ENCODE measurements at regions not wholly inside any gene's neighbourhood (a gene's known extent, or its start where the extent isn't known, plus 50 kb on each side); places are given as distances from the start of the nearest gene placed in this dataset.

- no peaks in the 10 kb centered on the region for H3K9me3 Mint-ChIP-seq
- H3K4me1 Mint-ChIP-seq (ENCODE audit: low read depth): no peaks in the 10 kb centered on the region
Observed at GRCh38 chr2:37781028-37781427, 109.6 kb upstream of the CDC42EP3 start.

GRCh38 chr2:37782155-37782673 lies 110.8 kb upstream of the CDC42EP3 start:
- Mint-ChIP-seq H3K27me3 (ENCODE audit: low read depth) (no peaks in the 10 kb centered on the region), H3K4me1 (ENCODE audit: low read depth) (no peaks in the 10 kb centered on the region), H3K36me3 (ENCODE audit: low read depth) (no peaks in the 10 kb centered on the region), H3K4me3 (no peak overlapping the region), H3K27ac (no peak overlapping the region), H3K9me3 (peaks cover 3% of the 10 kb centered on the region)
- no peak for DNase-seq (ENCODE audit: low spot score)

More at GRCh38 chr2:37781028-37781427, 109.6 kb upstream of the CDC42EP3 start:
- H3K27ac Mint-ChIP-seq: no peak overlapping the region
- H3K4me3 Mint-ChIP-seq: no peak overlapping the region
- H3K27me3 Mint-ChIP-seq (ENCODE audit: low read depth): no peaks in the 10 kb centered on the region
- no peak for DNase-seq (ENCODE audit: low spot score)
- H3K36me3 Mint-ChIP-seq (ENCODE audit: low read depth): no peaks in the 10 kb centered on the region

GRCh38 chr2:37782721-37783371 lies 111.4 kb upstream of the CDC42EP3 start:
- Mint-ChIP-seq H3K36me3 (ENCODE audit: low read depth) (no peaks in the 10 kb centered on the region), H3K27ac (no peak overlapping the region), H3K4me1 (ENCODE audit: low read depth) (no peaks in the 10 kb centered on the region), H3K27me3 (ENCODE audit: low read depth) (no peaks in the 10 kb centered on the region), H3K9me3 (peaks cover 9% of the 10 kb centered on the region), H3K4me3 (no peak overlapping the region)
- no peak for DNase-seq (ENCODE audit: low spot score)

GRCh38 chr2:37783545-37783944 lies 112.1 kb upstream of the CDC42EP3 start:
- Mint-ChIP-seq H3K27me3 (ENCODE audit: low read depth) (peaks cover 1% of the 10 kb centered on the region), H3K27ac (no peak overlapping the region), H3K4me1 (ENCODE audit: low read depth) (no peaks in the 10 kb centered on the region), H3K9me3 (peaks cover 16% of the 10 kb centered on the region), H3K36me3 (ENCODE audit: low read depth) (no peaks in the 10 kb centered on the region), H3K4me3 (no peak overlapping the region)
- no peak for DNase-seq (ENCODE audit: low spot score)

- H3K4me3 Mint-ChIP-seq: no peak overlapping the region
- no peaks in the 10 kb centered on the region for H3K4me1 Mint-ChIP-seq (ENCODE audit: low read depth)
- H3K36me3 Mint-ChIP-seq (ENCODE audit: low read depth): no peaks in the 10 kb centered on the region
- no peak for DNase-seq (ENCODE audit: low spot score)
- peaks cover 4% of the 10 kb centered on the region for H3K27me3 Mint-ChIP-seq (ENCODE audit: low read depth)
- H3K9me3 Mint-ChIP-seq: peaks cover 23% of the 10 kb centered on the region
- H3K27ac Mint-ChIP-seq: no peak overlapping the region
Observed at GRCh38 chr2:37784071-37784758, 112.8 kb upstream of the CDC42EP3 start.

GRCh38 chr2:37784759-37785149 lies 113.3 kb upstream of the CDC42EP3 start:
- Mint-ChIP-seq H3K9me3 (peaks cover 28% of the 10 kb centered on the region), H3K36me3 (ENCODE audit: low read depth) (no peaks in the 10 kb centered on the region), H3K27ac (no peak overlapping the region), H3K4me1 (ENCODE audit: low read depth) (no peaks in the 10 kb centered on the region), H3K27me3 (ENCODE audit: low read depth) (peaks cover 4% of the 10 kb centered on the region), H3K4me3 (no peak overlapping the region)
- DNase-seq (ENCODE audit: low spot score): no peak

GRCh38 chr2:37786191-37786698 lies 114.8 kb upstream of the CDC42EP3 start:
- no peak for DNase-seq (ENCODE audit: low spot score)
- no peaks in the 10 kb centered on the region for H3K4me1 Mint-ChIP-seq (ENCODE audit: low read depth)
- H3K4me3 Mint-ChIP-seq: no peak overlapping the region
- peaks cover 4% of the 10 kb centered on the region for H3K27me3 Mint-ChIP-seq (ENCODE audit: low read depth)
- no peaks in the 10 kb centered on the region for H3K36me3 Mint-ChIP-seq (ENCODE audit: low read depth)
- no peak overlapping the region for H3K27ac Mint-ChIP-seq
- peaks cover 29% of the 10 kb centered on the region for H3K9me3 Mint-ChIP-seq

GRCh38 chr2:37786854-37787253 lies 115.4 kb upstream of the CDC42EP3 start:
- no peaks in the 10 kb centered on the region for H3K36me3 Mint-ChIP-seq (ENCODE audit: low read depth)
- no peaks in the 10 kb centered on the region for H3K4me1 Mint-ChIP-seq (ENCODE audit: low read depth)
- H3K4me3 Mint-ChIP-seq: no peak overlapping the region
- no peak overlapping the region for H3K27ac Mint-ChIP-seq
- H3K27me3 Mint-ChIP-seq (ENCODE audit: low read depth): peaks cover 4% of the 10 kb centered on the region
- DNase-seq (ENCODE audit: low spot score): no peak
- peaks cover 29% of the 10 kb centered on the region for H3K9me3 Mint-ChIP-seq

- no peak for DNase-seq (ENCODE audit: low spot score)
- Mint-ChIP-seq H3K9me3 (peaks cover 29% of the 10 kb centered on the region), H3K4me3 (no peak overlapping the region), H3K36me3 (ENCODE audit: low read depth) (no peaks in the 10 kb centered on the region), H3K27ac (no peak overlapping the region), H3K4me1 (ENCODE audit: low read depth) (no peaks in the 10 kb centered on the region), H3K27me3 (ENCODE audit: low read depth) (peaks cover 4% of the 10 kb centered on the region)
Observed at GRCh38 chr2:37788602-37789209, 117.3 kb upstream of the CDC42EP3 start.

- Mint-ChIP-seq H3K9me3 (peaks cover 29% of the 10 kb centered on the region), H3K27ac (no peak overlapping the region), H3K27me3 (ENCODE audit: low read depth) (peaks cover 4% of the 10 kb centered on the region), H3K4me1 (ENCODE audit: low read depth) (no peaks in the 10 kb centered on the region), H3K36me3 (ENCODE audit: low read depth) (no peaks in the 10 kb centered on the region), H3K4me3 (no peak overlapping the region)
- DNase-seq (ENCODE audit: low spot score): no peak
Observed at GRCh38 chr2:37790019-37790418, 118.6 kb upstream of the CDC42EP3 start.

GRCh38 chr2:37790462-37790861 lies 119.0 kb upstream of the CDC42EP3 start:
- H3K36me3 Mint-ChIP-seq (ENCODE audit: low read depth): no peaks in the 10 kb centered on the region

GRCh38 chr2:37792366-37792765 lies 120.9 kb upstream of the CDC42EP3 start:
- no peak for DNase-seq (ENCODE audit: low spot score)
- Mint-ChIP-seq H3K27me3 (ENCODE audit: low read depth) (peaks cover 4% of the 10 kb centered on the region), H3K36me3 (ENCODE audit: low read depth) (no peaks in the 10 kb centered on the region), H3K4me1 (ENCODE audit: low read depth) (no peaks in the 10 kb centered on the region), H3K27ac (no peak overlapping the region), H3K9me3 (peaks cover 25% of the 10 kb centered on the region), H3K4me3 (no peak overlapping the region)

More at GRCh38 chr2:37790462-37790861, 119.0 kb upstream of the CDC42EP3 start:
- Mint-ChIP-seq H3K9me3 (peaks cover 29% of the 10 kb centered on the region), H3K27me3 (ENCODE audit: low read depth) (peaks cover 4% of the 10 kb centered on the region), H3K27ac (no peak overlapping the region), H3K4me1 (ENCODE audit: low read depth) (no peaks in the 10 kb centered on the region), H3K4me3 (no peak overlapping the region)
- no peak for DNase-seq (ENCODE audit: low spot score)

GRCh38 chr2:37793004-37793403 lies 121.6 kb upstream of the CDC42EP3 start:
- H3K27me3 Mint-ChIP-seq (ENCODE audit: low read depth): peaks cover 4% of the 10 kb centered on the region
- no peaks in the 10 kb centered on the region for H3K36me3 Mint-ChIP-seq (ENCODE audit: low read depth)
- peaks cover 18% of the 10 kb centered on the region for H3K9me3 Mint-ChIP-seq
- DNase-seq (ENCODE audit: low spot score): no peak
- no peak overlapping the region for H3K27ac Mint-ChIP-seq
- H3K4me3 Mint-ChIP-seq: no peak overlapping the region
- no peaks in the 10 kb centered on the region for H3K4me1 Mint-ChIP-seq (ENCODE audit: low read depth)

GRCh38 chr2:37794717-37795116 lies 123.3 kb upstream of the CDC42EP3 start:
- Mint-ChIP-seq H3K4me1 (ENCODE audit: low read depth) (no peaks in the 10 kb centered on the region), H3K27ac (no peak overlapping the region), H3K9me3 (peaks cover 1% of the 10 kb centered on the region), H3K4me3 (no peak overlapping the region), H3K27me3 (ENCODE audit: low read depth) (no peaks in the 10 kb centered on the region), H3K36me3 (ENCODE audit: low read depth) (no peaks in the 10 kb centered on the region)
- DNase-seq (ENCODE audit: low spot score): no peak

All from T-helper 2 cell treated with Interferon-gamma antibody and Interleukin-4, amounts not matched to agents 5 μg/mL and 100 μg/mL, for 36 hours (primary cell).